Fibroblast of gingiva (primary cell): ENCODE measurements at regions not wholly inside any gene's neighbourhood (a gene's known extent, or its start where the extent isn't known, plus 50 kb on each side); places are given as distances from the start of the nearest gene placed in this dataset.
"Not testable (repeated sequence)": the region's sequence is repeated elsewhere in the genome, so short reads cannot be mapped to it uniquely, and the experiment has no call there.

Experiments
- DNase-seq: peaks from one replicate; pipeline ENCODE4 v3.0.0-alpha.2; 2011; ENCODE audit warnings: low read depth

- DNase-seq = peak; percentile 60
These were observed 54.2 kb upstream of the SEC14L1 start for GRCh38 chr17:77086433-77087010.

DNA sequence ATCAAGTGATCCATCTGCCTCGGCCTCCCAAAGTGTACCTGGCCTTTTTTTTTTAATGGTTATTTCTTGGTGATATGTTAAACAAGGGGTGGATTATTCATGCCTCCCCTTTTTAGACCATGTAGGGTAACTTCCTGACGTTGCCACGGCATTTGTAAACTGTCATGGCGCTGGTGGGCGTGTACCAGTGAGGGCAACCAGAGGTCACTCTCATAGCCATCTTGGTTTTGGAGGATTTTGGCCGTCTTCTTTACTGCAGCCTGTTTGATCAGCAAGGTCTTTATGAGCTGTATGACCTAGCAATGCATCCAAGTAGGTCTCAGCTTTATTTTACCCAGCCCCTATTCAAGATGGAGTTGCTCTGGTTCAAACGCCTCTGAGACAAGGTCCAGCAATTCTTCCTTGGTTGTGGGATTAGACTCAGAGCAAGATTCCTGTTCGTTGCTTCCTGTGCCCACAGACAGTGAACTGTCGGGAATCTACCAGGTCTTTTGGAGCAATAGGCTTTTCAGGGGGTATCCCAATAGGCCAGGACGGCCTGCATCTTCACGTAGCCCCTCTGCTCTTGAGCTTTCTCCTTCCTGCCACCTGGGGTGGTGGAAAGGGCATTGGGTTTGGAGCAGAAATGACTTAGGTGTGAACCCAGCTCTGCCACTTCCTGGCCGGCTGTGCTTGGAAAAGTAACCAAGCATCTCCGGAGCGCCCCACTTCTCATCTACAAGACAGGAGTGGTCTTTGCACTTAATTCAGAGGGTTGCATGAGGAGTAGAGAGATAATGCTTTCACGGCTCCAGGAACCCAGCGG lies 52.9 kb upstream of the SEC14L1 start:
- DNase-seq = no peak

- peak; percentile 97 for DNase-seq
These were observed 52.2 kb upstream of the SEC14L1 start for GRCh38 chr17:77088455-77089123.

- DNase-seq = no peak
These were observed 51.7 kb upstream of the SEC14L1 start for GRCh38 chr17:77089124-77089490.

GRCh38 chr17:77089949-77090348 lies 50.8 kb upstream of the SEC14L1 start:
- DNase-seq = not testable (repeated sequence)

- DNase-seq = no peak
These were observed 50.3 kb upstream of the SEC14L1 start for GRCh38 chr17:77090476-77090875.
